H1 (cell line): ENCODE measurements at regions not wholly inside any gene's neighbourhood (a gene's known extent, or its start where the extent isn't known, plus 50 kb on each side); places are given as distances from the start of the nearest gene placed in this dataset.

ENCODE experiments used
- CTCF ChIA-PET: fragments of 300-600 bp; sonication (Branson Sonifier 250); formaldehyde crosslinking; loops from one replicate; lab custom pipeline; 2021; ENCODE audit not compliant: partially characterized antibody; lab: Charles Lee
- POLR2A ChIA-PET: fragments of 300-600 bp; sonication (Branson Sonifier 250); formaldehyde crosslinking; loops from one replicate; lab custom pipeline; 2021; ENCODE audit warnings: inconsistent platforms; ENCODE audit not compliant: partially characterized antibody; lab: Charles Lee
- DNase-seq, 2 experiments: peaks; one replicate each; pipeline versions ENCODE4 v3.0.0 to v3.0.0-alpha.2; 2010 to 2022; ENCODE audit warnings: low spot score in 2 of 2, low read depth in 1 of 2, mixed read lengths in 1 of 2
- FAIRE-seq: peaks from 2 replicates; lab custom pipeline; 2011; peaks lifted over from hg19 to GRCh38; lab: Jason Lieb, UNC
- H2AFZ ChIP-seq: 2 replicates; pipeline ENCODE4 v1.8.1; 2012; ENCODE audit warnings: low read length, inconsistent platforms
- H2AK5ac ChIP-seq: 2 replicates; pipeline ENCODE4 v1.6.1; 2013; ENCODE audit warnings: low read depth, low read length
- H2BK120ac ChIP-seq: replicated peaks from 2 replicates; pipeline ENCODE3; 2013; ENCODE audit warnings: low read depth, low read length, inconsistent platforms
- H2BK12ac ChIP-seq: 2 replicates; pipeline ENCODE4 v1.6.1; 2013; ENCODE audit warnings: low read depth, low read length
- H2BK15ac ChIP-seq: 2 replicates; pipeline ENCODE4 v1.6.1; 2013; ENCODE audit warnings: low read length
- H2BK20ac ChIP-seq: 2 replicates; pipeline ENCODE4 v1.6.1; 2013; ENCODE audit warnings: low read length
- H2BK5ac ChIP-seq: 2 replicates; pipeline ENCODE4 v1.6.1; 2013; ENCODE audit warnings: low read depth, low read length
- H3K14ac ChIP-seq: 2 replicates; pipeline ENCODE4 v1.6.1; 2013; ENCODE audit warnings: inconsistent platforms; ENCODE audit not compliant: insufficient read length
- H3K18ac ChIP-seq: 2 replicates; pipeline ENCODE4 v1.6.1; 2013; ENCODE audit warnings: low read length; ENCODE audit errors: extremely low read depth
- H3K23ac ChIP-seq: 2 replicates; pipeline ENCODE4 v1.6.1; 2013; ENCODE audit warnings: inconsistent platforms; ENCODE audit not compliant: insufficient read length
- H3K23me2 ChIP-seq: 2 replicates; pipeline ENCODE4 v1.6.1; 2013; ENCODE audit warnings: low read depth, low read length
- H3K27ac ChIP-seq: 2 replicates; pipeline ENCODE4 v1.6.1; 2011; ENCODE audit warnings: low read depth, low read length, inconsistent platforms
- H3K27me3 ChIP-seq, 4 experiments: replicated peaks in 1 of 4; 1 replicate in 1 of 4; 2 replicates in 3 of 4; pipeline versions ENCODE4 v1.6.1 to v1.8.1; 2011 to 2013; ENCODE audit warnings: low read length in 3 of 4, mild to moderate bottlenecking in 3 of 4, inconsistent platforms in 2 of 4, mixed read lengths in 2 of 4, moderate library complexity in 1 of 4; ENCODE audit not compliant: control insufficient read depth in 3 of 4, insufficient read depth in 3 of 4; ENCODE audit errors: extremely low read depth in 1 of 4
- H3K36me3 ChIP-seq, 4 experiments: 2 replicates each; pipeline versions ENCODE4 v1.6.1 to v1.8.1; 2011 to 2013; ENCODE audit warnings: mild to moderate bottlenecking in 4 of 4, low read length in 3 of 4, moderate library complexity in 2 of 4, control low read depth in 1 of 4, inconsistent platforms in 1 of 4; ENCODE audit not compliant: insufficient read depth in 4 of 4, control insufficient read depth in 2 of 4
- H3K4ac ChIP-seq: replicated peaks from 2 replicates; pipeline ENCODE3; 2013; ENCODE audit warnings: low read length, low read depth, mixed read lengths, inconsistent platforms; ENCODE audit not compliant: insufficient read length
- H3K4me1 ChIP-seq, 4 experiments: replicated peaks in 1 of 4; 1 replicate in 1 of 4; 2 replicates in 3 of 4; pipeline versions ENCODE4 v1.6.1 to v1.8.1; 2011 to 2013; ENCODE audit warnings: low read length in 3 of 4, inconsistent platforms in 2 of 4, mixed read lengths in 1 of 4; ENCODE audit not compliant: insufficient read depth in 4 of 4, control insufficient read depth in 3 of 4
- H3K4me2 ChIP-seq, 2 experiments: 2 replicates each; pipeline versions ENCODE4 v1.6.1 to v1.8.1; 2011 to 2013; ENCODE audit warnings: low read depth in 2 of 2, low read length in 2 of 2, control low read depth in 1 of 2, inconsistent platforms in 1 of 2, mild to moderate bottlenecking in 1 of 2; ENCODE audit not compliant: insufficient read depth in 1 of 2
- H3K4me3 ChIP-seq, 4 experiments: fragments of 200-600, 300-600 bp in 1 of 4; sonication (generic), shearing (Covaris generic), sonication (Bioruptor Twin) in 1 of 4; 2 replicates each; pipeline versions ENCODE4 v1.5.1 to v1.8.1; 2011 to 2016; ENCODE audit warnings: low read length in 4 of 4, low read depth in 3 of 4, control low read depth in 2 of 4, inconsistent platforms in 2 of 4, mild to moderate bottlenecking in 2 of 4, mixed read lengths in 1 of 4, moderate library complexity in 1 of 4; ENCODE audit not compliant: insufficient read depth in 2 of 4; ENCODE audit errors: extremely low read depth in 1 of 4
- H3K56ac ChIP-seq: replicated peaks from 2 replicates; pipeline ENCODE3; 2013; ENCODE audit warnings: low read depth, mild to moderate bottlenecking, mixed read lengths, low read length, inconsistent platforms; ENCODE audit not compliant: insufficient read length
- H3K79me1 ChIP-seq: 2 replicates; pipeline ENCODE4 v1.6.1; 2013; ENCODE audit warnings: low read depth, low read length, control low read depth
- H3K79me2 ChIP-seq, 2 experiments: 2 replicates each; pipeline versions ENCODE4 v1.6.1 to v1.8.1; 2012 to 2013; ENCODE audit warnings: low read length in 2 of 2, mild to moderate bottlenecking in 2 of 2, inconsistent platforms in 1 of 2; ENCODE audit not compliant: insufficient read depth in 2 of 2, control insufficient read depth in 1 of 2
- H3K9ac ChIP-seq, 4 experiments: replicated peaks in 1 of 4; 1 replicate in 1 of 4; 2 replicates in 3 of 4; pipeline versions ENCODE4 v1.6.1 to v1.8.1; 2011 to 2013; ENCODE audit warnings: low read depth in 3 of 4, low read length in 3 of 4, control low read depth in 2 of 4, mild to moderate bottlenecking in 2 of 4, moderate library complexity in 2 of 4, inconsistent platforms in 1 of 4; ENCODE audit errors: extremely low read depth in 1 of 4
- H3K9me3 ChIP-seq, 2 experiments: 2 replicates each; pipeline versions ENCODE4 v1.6.1 to v1.8.1; 2012 to 2013; ENCODE audit warnings: mild to moderate bottlenecking in 2 of 2, moderate library complexity in 2 of 2, control low read depth in 1 of 2, inconsistent platforms in 1 of 2, low read depth in 1 of 2, low read length in 1 of 2, mixed read lengths in 1 of 2; ENCODE audit not compliant: insufficient read depth in 2 of 2
- H4K20me1 ChIP-seq, 2 experiments: replicated peaks in 1 of 2; 2 replicates each; pipeline versions ENCODE3 to v1.8.1; 2011 to 2013; ENCODE audit warnings: inconsistent platforms in 2 of 2, low read length in 2 of 2, mild to moderate bottlenecking in 1 of 2; ENCODE audit not compliant: insufficient read depth in 2 of 2, control insufficient read depth in 1 of 2
- H4K5ac ChIP-seq: 2 replicates; pipeline ENCODE4 v1.6.1; 2013; ENCODE audit warnings: low read length, low read depth, mixed read lengths, inconsistent platforms; ENCODE audit not compliant: insufficient read length
- H4K8ac ChIP-seq: 2 replicates; pipeline ENCODE4 v1.8.0; 2013; ENCODE audit warnings: mild to moderate bottlenecking, moderate library complexity, low read length, inconsistent platforms; ENCODE audit not compliant: insufficient read depth; ENCODE audit errors: extremely low read depth
- H4K91ac ChIP-seq: replicated peaks from 2 replicates; pipeline ENCODE3; 2013; ENCODE audit warnings: low read length, mixed read lengths, inconsistent platforms; ENCODE audit not compliant: insufficient read length
- CEBPB ChIP-seq: IDR thresholded peaks from 2 replicates; pipeline ENCODE4 v1.6.1; 2012; ENCODE audit warnings: low read depth, low read length
- MAX ChIP-seq: IDR thresholded peaks from 2 replicates; pipeline ENCODE4 v1.6.1; 2012; ENCODE audit warnings: inconsistent platforms
- WGBS, 2 experiments: shearing (Covaris generic) in 1 of 2; methylation state at CpG; one replicate each; pipeline versions ENCODE4 v1.1.6 to v1.1.7; 2013 to 2015; ENCODE audit warnings: low lambda C conversion rate in 2 of 2, mixed read lengths in 2 of 2, inconsistent platforms in 1 of 2, low coverage in 1 of 2, missing lambda C conversion rate in 1 of 2; ENCODE audit not compliant: insufficient replicate concordance in 2 of 2, insufficient coverage in 1 of 2, insufficient read length in 1 of 2; ENCODE audit errors: extremely low coverage in 1 of 2, missing lambda C conversion rate in 1 of 2; 5-methylcytosine and 5-hydroxymethylcytosine counted together

- ChIA-PET POLR2A (no interaction called here), CTCF (interaction anchor here (1.3 kb wide), 1 partner anchor 141 kb away, joined by 3 read pairs; no protein-coding TSS in a partner anchor)
- Histone ChIP-seq H2AFZ (no peak overlapping the region), H3K18ac (no peak overlapping the region), H2AK5ac (no peak overlapping the region), H3K9ac (no peak overlapping the region), H4K20me1 (no peaks in the 10 kb centered on the region), H3K4me2 (no peak overlapping the region), H3K4me3 (no peak overlapping the region), H2BK5ac (no peak overlapping the region), H3K23ac (no peak overlapping the region), H2BK15ac (no peak overlapping the region), H2BK12ac (no peak overlapping the region), H3K56ac (no peak overlapping the region), H3K36me3 (no peaks in the 10 kb centered on the region), H3K79me1 (no peaks in the 10 kb centered on the region), H4K8ac (no peak overlapping the region), H4K91ac (no peak overlapping the region), H2BK20ac (no peak overlapping the region), H3K27me3 (no peaks in the 10 kb centered on the region), H3K9me3 (no peaks in the 10 kb centered on the region), H2BK120ac (no peak overlapping the region), H3K4ac (no peak overlapping the region), H3K23me2 (no peaks in the 10 kb centered on the region; the same call in 1 of the 2 replicates), H3K27ac (no peak overlapping the region), H3K79me2 (no peaks in the 10 kb centered on the region), H4K5ac (no peak overlapping the region), H3K14ac (no peak overlapping the region), H3K4me1 (no peaks in the 10 kb centered on the region)
- 90% methylated on average over 10 of the region's 10 CpGs; no CpG with 5 or more reads in 1 of the 2 experiments for WGBS, 2 experiments
- no peak for DNase-seq
- 0 out of 2 replicates have a peak, but pooled peaks have one; percentile 10 for TF ChIP-seq CEBPB
- TF ChIP-seq MAX: no peak
- no peak for FAIRE-seq
These were observed 178.8 kb upstream of the MKLN1 start for GRCh38 chr7:131148708-131149428.
